ENCODE measurements at regions not wholly inside any gene's neighbourhood (a gene's known extent, or its start where the extent isn't known, plus 50 kb on each side); places are given as distances from the start of the nearest gene placed in this dataset.
"Not testable (repeated sequence)": the region's sequence is repeated elsewhere in the genome, so short reads cannot be mapped to it uniquely, and the experiment has no call there.

- DNase-seq: not testable (repeated sequence)
Measured at GRCh38 chr21:8194042-8194441, 2327.3 kb upstream of the TPTE start.

- not testable (repeated sequence) for DNase-seq
Measured at GRCh38 chr21:8197377-8198027, 2323.9 kb upstream of the TPTE start.

- not testable (repeated sequence) for DNase-seq
Measured at GRCh38 chr21:8205094-8205891, 2316.1 kb upstream of the TPTE start.

- not testable (repeated sequence) for DNase-seq
Measured at GRCh38 chr21:8205892-8206188, 2315.5 kb upstream of the TPTE start.

GRCh38 chr21:8212986-8213550 is 2308.3 kb upstream of the TPTE start:
- DNase-seq: not testable (repeated sequence)

- DNase-seq: not testable (repeated sequence)
Measured at GRCh38 chr21:8214539-8214938, 2306.8 kb upstream of the TPTE start.

- DNase-seq: not testable (repeated sequence)
Measured at GRCh38 chr21:8229366-8230150, 2291.8 kb upstream of the TPTE start.

- not testable (repeated sequence) for DNase-seq
Measured at GRCh38 chr21:8231252-8231651, 2290.1 kb upstream of the TPTE start.

- DNase-seq: not testable (repeated sequence)
Measured at GRCh38 chr21:8233000-8233399, 2288.4 kb upstream of the TPTE start.

GRCh38 chr21:8234059-8234458 is 2287.3 kb upstream of the TPTE start:
- DNase-seq: not testable (repeated sequence)

GRCh38 chr21:8244723-8245641 is 2276.4 kb upstream of the TPTE start:
- DNase-seq: not testable (repeated sequence)

GRCh38 chr21:8245642-8246402 is 2275.6 kb upstream of the TPTE start:
- not testable (repeated sequence) for DNase-seq

GRCh38 chr21:8251701-8252100 is 2269.7 kb upstream of the TPTE start:
- DNase-seq: not testable (repeated sequence)

GRCh38 chr21:8255094-8255493 is 2266.3 kb upstream of the TPTE start:
- DNase-seq: peak in 1 of 3 donors; percentile 2

- DNase-seq: peak in 1 of 3 donors; percentile 0
Measured at GRCh38 chr21:8257083-8257799, 2264.1 kb upstream of the TPTE start.

GRCh38 chr21:8260065-8260627 is 2261.2 kb upstream of the TPTE start:
- not testable (repeated sequence) for DNase-seq
